OCI-LY7 (cell line): ENCODE measurements at regions not wholly inside any gene's neighbourhood (a gene's known extent, or its start where the extent isn't known, plus 50 kb on each side); places are given as distances from the start of the nearest gene placed in this dataset.

Experiments used
- BruUV-seq: library from RNA; stranded (reverse); fragments of 400-500 nt; replicated peaks from 2 replicates; lab custom pipeline; 2021; lab: Mats Ljungman, UMichigan
- CTCF ChIA-PET: fragments of 300-600 bp; sonication (Branson Sonifier 250); formaldehyde crosslinking; loops from one replicate; lab custom pipeline; 2022; ENCODE audit warnings: antibody characterized with exemption; ENCODE audit not compliant: unreplicated experiment; lab: Charles Lee
- POLR2A ChIA-PET: fragments of 300-600 bp; sonication (Branson Sonifier 250); formaldehyde crosslinking; loops from one replicate; lab custom pipeline; 2022; ENCODE audit warnings: antibody characterized with exemption; lab: Charles Lee
- DNase-seq: peaks from one replicate; pipeline ENCODE4 v3.0.0-alpha.2; 2015; ENCODE audit warnings: low spot score
- H2AFZ ChIP-seq: fragments of 200-600 bp; sonication (generic), shearing (Covaris generic); 2 replicates; pipeline ENCODE4 v1.6.1; 2014; ENCODE audit warnings: mild to moderate bottlenecking, antibody characterized with exemption, low read length, moderate library complexity
- H3K27ac ChIP-seq: fragments of 200-600 bp; sonication (generic); 2 replicates; pipeline ENCODE4 v1.5.1; 2014; ENCODE audit warnings: mixed run types, low read depth, mild to moderate bottlenecking, moderate library complexity, low read length, inconsistent platforms; ENCODE audit not compliant: poor library complexity, severe bottlenecking
- H3K36me3 ChIP-seq: fragments of 200-600 bp; sonication (generic); 2 replicates; pipeline ENCODE4 v1.6.1; 2014; ENCODE audit warnings: mild to moderate bottlenecking, antibody characterized with exemption, low read length, moderate library complexity, mixed read lengths; ENCODE audit not compliant: insufficient read depth
- H3K4me1 ChIP-seq: fragments of 200-600 bp; sonication (generic); 2 replicates; pipeline ENCODE4 v1.5.1; 2014; ENCODE audit warnings: mild to moderate bottlenecking, low read length; ENCODE audit not compliant: insufficient read depth, poor library complexity, severe bottlenecking
- H3K4me2 ChIP-seq: fragments of 200-600 bp; sonication (generic); 2 replicates; pipeline ENCODE4 v1.6.1; 2014; ENCODE audit warnings: mild to moderate bottlenecking, low read length
- H3K4me3 ChIP-seq: fragments of 200-600 bp; sonication (generic); 2 replicates; pipeline ENCODE4 v1.5.1; 2014; ENCODE audit warnings: mild to moderate bottlenecking, low read depth, low read length; ENCODE audit not compliant: poor library complexity, severe bottlenecking
- H3K79me2 ChIP-seq: fragments of 200-600 bp; sonication (generic); 2 replicates; pipeline ENCODE4 v1.6.1; 2016; ENCODE audit warnings: low read depth, mild to moderate bottlenecking, low read length, moderate library complexity, mixed read lengths; ENCODE audit not compliant: insufficient read depth
- H3K9me2 ChIP-seq: fragments of 200-600 bp; sonication (generic); 2 replicates; pipeline ENCODE4 v1.6.1; 2016; ENCODE audit warnings: mild to moderate bottlenecking, low read length, mixed read lengths; ENCODE audit not compliant: insufficient read depth
- H3K9me3 ChIP-seq: fragments of 200-600 bp; sonication (generic); 2 replicates; pipeline ENCODE4 v1.6.1; 2014; ENCODE audit warnings: mild to moderate bottlenecking, mixed run types, low read length, mixed read lengths
- H4K20me1 ChIP-seq: fragments of 200-600 bp; sonication (generic); 2 replicates; pipeline ENCODE4 v1.6.1; 2014; ENCODE audit warnings: mild to moderate bottlenecking, antibody characterized with exemption, low read length, moderate library complexity, mixed read lengths; ENCODE audit not compliant: insufficient read depth
- EZH2phosphoT487 ChIP-seq: fragments of 200-600 bp; sonication (generic); IDR thresholded peaks from 2 replicates; pipeline ENCODE4 v1.6.1; 2018; ENCODE audit warnings: low read depth, borderline replicate concordance, mild to moderate bottlenecking, mixed run types, antibody characterized with exemption, low read length, moderate library complexity, mixed read lengths
- intact Hi-C: fragments of 100-400 bp; cut with micrococcal nuclease; formaldehyde crosslinking; loops from one replicate; pipeline ENCODE4 v1.10.0; 2022; ENCODE audit not compliant: unreplicated experiment
- TF ChIP-seq, protein P1 (sequence below): fragments of 200-600 bp; sonication (generic); conservative IDR thresholded peaks from 2 replicates; pipeline ENCODE4 v1.5.1; 2014; ENCODE audit warnings: mild to moderate bottlenecking, antibody characterized with exemption, low read length, moderate library complexity, mixed read lengths

DNA sequence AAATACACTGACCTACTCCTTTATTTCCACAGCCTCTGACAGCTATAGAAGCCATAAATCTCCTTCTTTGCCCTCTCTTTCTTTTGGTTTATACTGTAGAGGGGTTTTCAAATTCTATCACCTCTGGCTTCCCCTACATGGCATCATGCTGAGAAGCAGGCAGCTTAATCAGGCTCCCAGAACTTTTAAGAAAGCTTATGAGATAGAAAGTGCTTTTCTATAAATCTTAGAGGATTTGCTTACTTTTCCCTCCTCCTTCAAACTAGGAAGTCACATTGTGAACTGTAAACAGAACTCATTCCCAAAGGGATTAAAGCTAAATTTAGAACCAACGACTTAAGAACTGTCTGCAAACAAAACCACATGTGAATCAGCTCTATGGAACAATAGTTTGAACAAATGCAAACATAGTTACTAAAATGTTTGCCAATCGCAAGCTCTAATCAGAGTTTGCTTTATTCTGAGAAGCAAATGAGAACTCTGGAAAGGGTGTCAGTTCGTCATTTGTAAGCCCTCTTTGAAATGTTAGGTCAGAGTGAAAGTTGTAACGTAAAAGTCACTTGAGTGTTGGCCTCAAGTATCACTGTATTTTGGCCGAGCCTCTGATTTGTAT is 344.1 kb downstream of the RFC3 start:
- DNase-seq: no peak
- Histone ChIP-seq H3K9me2 (no peaks in the 10 kb centered on the region), H3K4me1 (no peaks in the 10 kb centered on the region), H2AFZ (no peak overlapping the region), H3K9me3 (no peaks in the 10 kb centered on the region), H3K4me2 (no peak overlapping the region), H3K36me3 (no peaks in the 10 kb centered on the region), H4K20me1 (no peaks in the 10 kb centered on the region), H3K4me3 (no peak overlapping the region), H3K79me2 (no peaks in the 10 kb centered on the region), H3K27ac (no peak overlapping the region)
- intact Hi-C loops: no loop called here
- CTCF ChIA-PET: no interaction called here
- no TSS peak for BruUV-seq
- POLR2A ChIA-PET: interaction anchor here (0.6 to 0.9 kb wide), 5 partner anchors 13 to 1732 kb away, joined by 3 to 4 read pairs (median 3); no protein-coding TSS in a partner anchor
- TF ChIP-seq, protein P1, sequence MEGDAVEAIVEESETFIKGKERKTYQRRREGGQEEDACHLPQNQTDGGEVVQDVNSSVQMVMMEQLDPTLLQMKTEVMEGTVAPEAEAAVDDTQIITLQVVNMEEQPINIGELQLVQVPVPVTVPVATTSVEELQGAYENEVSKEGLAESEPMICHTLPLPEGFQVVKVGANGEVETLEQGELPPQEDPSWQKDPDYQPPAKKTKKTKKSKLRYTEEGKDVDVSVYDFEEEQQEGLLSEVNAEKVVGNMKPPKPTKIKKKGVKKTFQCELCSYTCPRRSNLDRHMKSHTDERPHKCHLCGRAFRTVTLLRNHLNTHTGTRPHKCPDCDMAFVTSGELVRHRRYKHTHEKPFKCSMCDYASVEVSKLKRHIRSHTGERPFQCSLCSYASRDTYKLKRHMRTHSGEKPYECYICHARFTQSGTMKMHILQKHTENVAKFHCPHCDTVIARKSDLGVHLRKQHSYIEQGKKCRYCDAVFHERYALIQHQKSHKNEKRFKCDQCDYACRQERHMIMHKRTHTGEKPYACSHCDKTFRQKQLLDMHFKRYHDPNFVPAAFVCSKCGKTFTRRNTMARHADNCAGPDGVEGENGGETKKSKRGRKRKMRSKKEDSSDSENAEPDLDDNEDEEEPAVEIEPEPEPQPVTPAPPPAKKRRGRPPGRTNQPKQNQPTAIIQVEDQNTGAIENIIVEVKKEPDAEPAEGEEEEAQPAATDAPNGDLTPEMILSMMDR: no peak
- no peak for TF ChIP-seq EZH2phosphoT487

DNA sequence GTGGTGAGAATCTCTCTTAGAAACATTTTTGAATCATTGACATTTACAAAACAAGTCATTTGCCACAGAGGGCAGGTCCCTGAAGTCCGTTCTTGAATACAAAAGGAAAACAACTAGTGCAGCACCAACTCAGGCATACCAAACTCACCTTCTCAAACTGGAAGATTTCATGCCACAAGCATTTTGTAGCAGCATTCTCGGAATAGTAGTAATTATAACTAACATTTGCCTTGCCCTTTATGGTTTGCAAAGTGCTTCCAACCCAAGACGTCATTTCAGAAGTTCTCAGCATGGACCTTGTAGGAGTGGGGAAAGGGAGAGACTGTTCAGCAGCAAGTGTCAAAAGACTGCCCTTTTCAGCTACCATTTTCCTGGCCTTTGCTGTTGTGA is 344.6 kb downstream of the RFC3 start:
- Histone ChIP-seq H3K4me1 (no peaks in the 10 kb centered on the region), H3K9me2 (no peaks in the 10 kb centered on the region), H3K4me3 (no peak overlapping the region), H4K20me1 (no peaks in the 10 kb centered on the region), H3K4me2 (no peak overlapping the region), H3K79me2 (no peaks in the 10 kb centered on the region), H3K36me3 (no peaks in the 10 kb centered on the region), H3K9me3 (no peaks in the 10 kb centered on the region), H2AFZ (no peak overlapping the region), H3K27ac (no peak overlapping the region)
- ChIA-PET POLR2A (interaction anchor here (0.7 to 0.8 kb wide), 2 partner anchors 24 to 1033 kb away, joined by 3 read pairs; no protein-coding TSS in a partner anchor), CTCF (no interaction called here)
- no TSS peak for BruUV-seq
- intact Hi-C loops: no loop called here
- no peak for DNase-seq
- TF ChIP-seq, protein P1: no peak
- TF ChIP-seq EZH2phosphoT487: no peak

- no peaks in the 10 kb centered on the region for H3K9me2 ChIP-seq
- H3K4me3 ChIP-seq: no peak overlapping the region
- no peak for TF ChIP-seq EZH2phosphoT487
- TF ChIP-seq, protein P1: no peak
- no peak for DNase-seq
- H3K4me1 ChIP-seq: no peaks in the 10 kb centered on the region
- no TSS peak for BruUV-seq
- no peaks in the 10 kb centered on the region for H3K9me3 ChIP-seq
- H4K20me1 ChIP-seq: no peaks in the 10 kb centered on the region
- intact Hi-C loops: no loop called here
- H3K36me3 ChIP-seq: no peaks in the 10 kb centered on the region
- ChIA-PET POLR2A (no interaction called here), CTCF (no interaction called here)
- H3K27ac ChIP-seq: no peak overlapping the region
- H3K79me2 ChIP-seq: no peaks in the 10 kb centered on the region
- no peak overlapping the region for H3K4me2 ChIP-seq
- H2AFZ ChIP-seq: no peak overlapping the region
These were observed 346.6 kb downstream of the RFC3 start for GRCh38 chr13:34164582-34164981.
